Nephron (organoid): ENCODE measurements at regions not wholly inside any gene's neighbourhood (a gene's known extent, or its start where the extent isn't known, plus 50 kb on each side); places are given as distances from the start of the nearest gene placed in this dataset.

ENCODE experiments used
- H3K27ac Mint-ChIP-seq, 3 experiments: 2 replicates each; pipeline ENCODE4 v1.8.0; 2020; ENCODE audit warnings: mixed read lengths in 3 of 3, mild to moderate bottlenecking in 2 of 3, moderate library complexity in 1 of 3
- H3K27me3 Mint-ChIP-seq: 2 replicates; pipeline ENCODE4 v1.8.0; 2021; ENCODE audit warnings: low read depth, mild to moderate bottlenecking, moderate library complexity, mixed read lengths
- H3K36me3 Mint-ChIP-seq: 2 replicates; pipeline ENCODE4 v1.8.0; 2020; ENCODE audit warnings: low read depth, mixed read lengths
- H3K4me1 Mint-ChIP-seq: 2 replicates; pipeline ENCODE4 v1.8.0; 2020; ENCODE audit warnings: mixed read lengths
- H3K4me3 Mint-ChIP-seq, 3 experiments: 2 replicates each; pipeline ENCODE4 v1.8.0; 2020; ENCODE audit warnings: mild to moderate bottlenecking in 3 of 3, mixed read lengths in 3 of 3, moderate library complexity in 2 of 3
- H3K9me3 Mint-ChIP-seq: 2 replicates; pipeline ENCODE4 v1.8.0; 2020; ENCODE audit warnings: mixed read lengths
- CTCF ChIP-seq, 3 experiments: fragments of 200-600 bp; sonication (generic); IDR thresholded peaks; one replicate each; pipeline ENCODE4 v1.5.0; 2021; ENCODE audit warnings: antibody characterized with exemption in 3 of 3; ENCODE audit not compliant: unreplicated experiment in 3 of 3

- H3K27me3 Mint-ChIP-seq = peaks cover 12% of the 10 kb centered on the region
- no peaks in the 10 kb centered on the region for H3K36me3 Mint-ChIP-seq
- no peaks in the 10 kb centered on the region for H3K4me1 Mint-ChIP-seq
- TF ChIP-seq CTCF (IDR thresholded peaks at IDR 0.05; ENCODE audit: unreplicated experiment in 3 of 3) = no peak
- peaks cover 4% of the 10 kb centered on the region for H3K9me3 Mint-ChIP-seq
- no peak overlapping the region for H3K27ac Mint-ChIP-seq
- H3K4me3 Mint-ChIP-seq = no peak overlapping the region
Measured at GRCh38 chr20:20971810-20972209, 134.3 kb downstream of the LINC00237 start.

GRCh38 chr20:20970841-20971240, 135.3 kb downstream of the LINC00237 start:
- Mint-ChIP-seq H3K4me3 (no peak overlapping the region), H3K27me3 (peaks cover 12% of the 10 kb centered on the region), H3K36me3 (no peaks in the 10 kb centered on the region), H3K9me3 (peaks cover 4% of the 10 kb centered on the region), H3K27ac (no peak overlapping the region), H3K4me1 (no peaks in the 10 kb centered on the region)
- TF ChIP-seq CTCF (IDR thresholded peaks at IDR 0.05; ENCODE audit: unreplicated experiment in 3 of 3) = no peak

- peaks cover 4% of the 10 kb centered on the region for H3K9me3 Mint-ChIP-seq
Measured at GRCh38 chr20:20969701-20970280, 136.4 kb downstream of the LINC00237 start.

GRCh38 chr20:20967564-20968184, 138.5 kb downstream of the LINC00237 start:
- Mint-ChIP-seq H3K4me3 (no peak overlapping the region), H3K9me3 (no peaks in the 10 kb centered on the region), H3K4me1 (no peaks in the 10 kb centered on the region), H3K27ac (no peak overlapping the region), H3K27me3 (peaks cover 7% of the 10 kb centered on the region), H3K36me3 (no peaks in the 10 kb centered on the region)
- no peak for TF ChIP-seq CTCF (IDR thresholded peaks at IDR 0.05; ENCODE audit: unreplicated experiment in 3 of 3)

More at GRCh38 chr20:20969701-20970280, 136.4 kb downstream of the LINC00237 start:
- Mint-ChIP-seq H3K4me1 (no peaks in the 10 kb centered on the region), H3K4me3 (no peak overlapping the region), H3K27ac (no peak overlapping the region), H3K27me3 (peaks cover 12% of the 10 kb centered on the region), H3K36me3 (no peaks in the 10 kb centered on the region)
- no peak for TF ChIP-seq CTCF (IDR thresholded peaks at IDR 0.05; ENCODE audit: unreplicated experiment in 3 of 3)

- Mint-ChIP-seq H3K27ac (no peak overlapping the region), H3K27me3 (peaks cover 7% of the 10 kb centered on the region), H3K4me1 (no peaks in the 10 kb centered on the region), H3K36me3 (no peaks in the 10 kb centered on the region), H3K4me3 (no peak overlapping the region), H3K9me3 (no peaks in the 10 kb centered on the region)
- TF ChIP-seq CTCF (IDR thresholded peaks at IDR 0.05; ENCODE audit: unreplicated experiment in 3 of 3) = no peak
Measured at GRCh38 chr20:20966171-20966570, 140.0 kb downstream of the LINC00237 start.
